GM12865 (cell line): ENCODE measurements at regions not wholly inside any gene's neighbourhood (a gene's known extent, or its start where the extent isn't known, plus 50 kb on each side); places are given as distances from the start of the nearest gene placed in this dataset.

Source experiments
- DNase-seq: peaks from one replicate; pipeline ENCODE4 v3.0.0; 2010; ENCODE audit warnings: low read depth
- H3K4me3 ChIP-seq: 2 replicates; pipeline ENCODE4 v1.5.1; 2011; ENCODE audit warnings: mild to moderate bottlenecking, low read depth, low read length, control low read depth
- TF ChIP-seq, protein P1 (sequence below): IDR thresholded peaks from 2 replicates; pipeline ENCODE4 v1.5.1; 2011; ENCODE audit warnings: low read length, control low read depth, low read depth, inconsistent platforms; ENCODE audit not compliant: insufficient read depth; ENCODE audit errors: missing control alignments

DNA sequence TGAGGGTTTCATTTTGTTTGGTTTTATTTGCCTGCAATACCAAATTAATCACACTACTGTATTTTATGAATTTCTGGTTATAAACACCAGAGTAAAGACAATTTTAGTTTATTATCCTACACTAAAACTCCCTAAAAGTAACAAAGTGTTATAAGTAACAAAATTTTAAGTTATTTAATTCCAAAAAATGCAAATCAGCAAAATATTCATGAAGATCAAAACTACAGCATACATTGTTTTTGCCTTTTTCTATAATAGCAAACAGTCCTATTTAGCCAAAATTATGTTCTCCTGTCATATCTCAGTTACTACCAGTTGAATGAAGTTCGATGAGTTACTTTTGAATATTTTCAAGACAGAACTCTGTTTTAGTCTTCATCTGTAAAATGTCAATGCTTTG is 132.7 kb upstream of the CYLC2 start:
- no peak for DNase-seq
- H3K4me3 ChIP-seq = no peak overlapping the region
- TF ChIP-seq, protein P1, sequence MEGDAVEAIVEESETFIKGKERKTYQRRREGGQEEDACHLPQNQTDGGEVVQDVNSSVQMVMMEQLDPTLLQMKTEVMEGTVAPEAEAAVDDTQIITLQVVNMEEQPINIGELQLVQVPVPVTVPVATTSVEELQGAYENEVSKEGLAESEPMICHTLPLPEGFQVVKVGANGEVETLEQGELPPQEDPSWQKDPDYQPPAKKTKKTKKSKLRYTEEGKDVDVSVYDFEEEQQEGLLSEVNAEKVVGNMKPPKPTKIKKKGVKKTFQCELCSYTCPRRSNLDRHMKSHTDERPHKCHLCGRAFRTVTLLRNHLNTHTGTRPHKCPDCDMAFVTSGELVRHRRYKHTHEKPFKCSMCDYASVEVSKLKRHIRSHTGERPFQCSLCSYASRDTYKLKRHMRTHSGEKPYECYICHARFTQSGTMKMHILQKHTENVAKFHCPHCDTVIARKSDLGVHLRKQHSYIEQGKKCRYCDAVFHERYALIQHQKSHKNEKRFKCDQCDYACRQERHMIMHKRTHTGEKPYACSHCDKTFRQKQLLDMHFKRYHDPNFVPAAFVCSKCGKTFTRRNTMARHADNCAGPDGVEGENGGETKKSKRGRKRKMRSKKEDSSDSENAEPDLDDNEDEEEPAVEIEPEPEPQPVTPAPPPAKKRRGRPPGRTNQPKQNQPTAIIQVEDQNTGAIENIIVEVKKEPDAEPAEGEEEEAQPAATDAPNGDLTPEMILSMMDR = no peak

GRCh38 chr9:102855641-102856040 is 139.5 kb upstream of the CYLC2 start:
- DNase-seq = no peak
- TF ChIP-seq, protein P1 = no peak
- H3K4me3 ChIP-seq = no peak overlapping the region

GRCh38 chr9:102845827-102846371 is 149.2 kb upstream of the CYLC2 start:
- TF ChIP-seq, protein P1 = no peak
- H3K4me3 ChIP-seq = no peak overlapping the region
- DNase-seq = no peak

DNA sequence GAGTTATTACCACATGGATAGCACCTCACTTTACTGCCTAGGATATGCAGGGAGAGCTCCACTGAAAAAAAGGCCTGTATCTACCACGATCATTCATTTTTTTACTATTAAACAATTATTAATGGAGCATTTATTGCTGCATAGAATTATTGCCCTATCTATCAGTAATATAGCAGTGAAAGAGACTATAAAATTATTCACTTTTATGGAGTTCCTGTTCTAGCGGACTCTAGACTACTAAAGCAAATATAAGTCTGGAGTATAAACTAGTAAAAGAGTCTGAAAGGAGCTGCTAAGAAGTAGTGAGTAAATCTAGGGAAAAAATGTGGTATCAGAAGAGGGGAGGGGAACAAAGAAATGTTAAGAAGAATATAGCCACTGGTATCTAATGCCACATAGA is 150.4 kb upstream of the CYLC2 start:
- TF ChIP-seq, protein P1 = no peak
- no peak for DNase-seq
- no peak overlapping the region for H3K4me3 ChIP-seq

- no peak for DNase-seq
- H3K4me3 ChIP-seq = no peak overlapping the region
- TF ChIP-seq, protein P1 = no peak
Observed at GRCh38 chr9:102842423-102842822, 152.7 kb upstream of the CYLC2 start.

DNA sequence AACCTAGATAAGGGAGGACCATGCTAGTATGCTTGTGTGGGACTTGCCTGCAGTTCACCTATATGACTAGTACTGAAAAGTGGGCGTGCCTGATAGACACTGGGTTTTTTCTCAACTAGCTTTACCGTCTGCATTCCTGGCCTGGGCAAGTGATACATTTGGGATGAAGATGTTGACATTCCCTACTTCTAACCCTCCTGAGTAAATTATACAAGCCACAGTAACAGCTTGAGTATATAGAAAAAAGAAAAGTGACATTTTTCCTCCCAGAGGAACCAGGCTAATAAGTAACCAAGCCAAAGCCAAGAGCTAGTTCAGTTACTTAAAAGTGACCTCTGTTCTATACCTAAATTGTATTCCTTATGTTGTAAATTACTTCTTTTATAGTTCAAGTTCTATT is 153.8 kb upstream of the CYLC2 start:
- no peak for DNase-seq
- TF ChIP-seq, protein P1 = no peak
- no peak overlapping the region for H3K4me3 ChIP-seq

GRCh38 chr9:102840335-102840734 is 154.8 kb upstream of the CYLC2 start:
- TF ChIP-seq, protein P1 = no peak
- no peak overlapping the region for H3K4me3 ChIP-seq
- no peak for DNase-seq
